HL-60 (cell line): ENCODE measurements at regions not wholly inside any gene's neighbourhood (a gene's known extent, or its start where the extent isn't known, plus 50 kb on each side); places are given as distances from the start of the nearest gene placed in this dataset.

Experiments used
- CTCF ChIP-seq: IDR thresholded peaks from one replicate; pipeline ENCODE4 v1.5.1; 2011; ENCODE audit warnings: low read length, control low read depth, inconsistent platforms; ENCODE audit not compliant: insufficient read depth
- GABPA ChIP-seq: IDR thresholded peaks from 2 replicates; pipeline ENCODE4 v1.6.1; 2012; ENCODE audit warnings: low read depth
- POLR2AphosphoS5 ChIP-seq: IDR thresholded peaks from 2 replicates; pipeline ENCODE4 v1.6.1; 2012; ENCODE audit warnings: low read depth
- REST ChIP-seq: IDR thresholded peaks from 2 replicates; pipeline ENCODE4 v1.6.1; 2012; ENCODE audit warnings: low read depth; ENCODE audit not compliant: insufficient replicate concordance
- SPI1 ChIP-seq: IDR thresholded peaks from 2 replicates; pipeline ENCODE4 v1.6.1; 2012; ENCODE audit warnings: low read depth, mild to moderate bottlenecking, borderline replicate concordance

- no peak for TF ChIP-seq SPI1
- TF ChIP-seq CTCF: no peak
- no peak for TF ChIP-seq REST
- no peak for TF ChIP-seq GABPA
- TF ChIP-seq POLR2AphosphoS5: no peak
Observed at GRCh38 chr7:10507032-10507431, 466.6 kb upstream of the PHF14 start.
